Hypothalamus (tissue), 51 donors: ENCODE measurements at regions not wholly inside any gene's neighbourhood (a gene's known extent, or its start where the extent isn't known, plus 50 kb on each side); places are given as distances from the start of the nearest gene placed in this dataset.

Source experiments
- DNase-seq, 51 donors: peaks; one replicate each; lab custom pipeline; 2025; lab: John Stamatoyannopoulos, UW

- DNase-seq: no peak
Observed at GRCh38 chr4:122555216-122555615, 65.7 kb downstream of the IL21 start.

- DNase-seq: no peak
Observed at GRCh38 chr4:122553432-122553831, 67.4 kb downstream of the IL21 start.

- DNase-seq: no peak
Observed at GRCh38 chr4:122552898-122553297, 68.0 kb downstream of the IL21 start.

- DNase-seq: no peak
Observed at GRCh38 chr4:122548886-122549630, 71.8 kb downstream of the IL21 start.

- no peak for DNase-seq
Observed at GRCh38 chr4:122548452-122548851, 72.4 kb downstream of the IL21 start.

- no peak for DNase-seq
Observed at GRCh38 chr4:122542411-122543236, 78.2 kb downstream of the IL21 start.

- no peak for DNase-seq
Observed at GRCh38 chr4:122541996-122542395, 78.9 kb downstream of the IL21 start.

- no peak for DNase-seq
Observed at GRCh38 chr4:122540838-122541237, 80.0 kb downstream of the IL21 start.

- no peak for DNase-seq
Observed at GRCh38 chr4:122539861-122540465, 80.9 kb downstream of the IL21 start.

- DNase-seq: peak in 16 of 51 donors; percentile 0 to 40 (median 6)
Observed at GRCh38 chr4:122537388-122538135, 81.0 kb upstream of the IL2 start.

GRCh38 chr4:122536001-122536400 is 79.5 kb upstream of the IL2 start:
- DNase-seq: no peak

- no peak for DNase-seq
Observed at GRCh38 chr4:122534776-122535175, 78.3 kb upstream of the IL2 start.

GRCh38 chr4:122533841-122534240 is 77.3 kb upstream of the IL2 start:
- no peak for DNase-seq

- DNase-seq: no peak
Observed at GRCh38 chr4:122532766-122533165, 76.2 kb upstream of the IL2 start.

GRCh38 chr4:122531514-122531913 is 75.0 kb upstream of the IL2 start:
- no peak for DNase-seq

GRCh38 chr4:122531038-122531437 is 74.5 kb upstream of the IL2 start:
- no peak for DNase-seq

GRCh38 chr4:122528879-122529278 is 72.4 kb upstream of the IL2 start:
- no peak for DNase-seq

- no peak for DNase-seq
Observed at GRCh38 chr4:122525865-122526264, 69.3 kb upstream of the IL2 start.

GRCh38 chr4:122524176-122524575 is 67.7 kb upstream of the IL2 start:
- DNase-seq: no peak

- no peak for DNase-seq
Observed at GRCh38 chr4:122522944-122523343, 66.4 kb upstream of the IL2 start.

- no peak for DNase-seq
Observed at GRCh38 chr4:122517345-122517744, 60.8 kb upstream of the IL2 start.
